ENCODE measurements at regions not wholly inside any gene's neighbourhood (a gene's known extent, or its start where the extent isn't known, plus 50 kb on each side); places are given as distances from the start of the nearest gene placed in this dataset.

GRCh38 chr18:55775972-55776371, 188.0 kb upstream of the TCF4 start:
- TF ChIP-seq CTCF (IDR thresholded peaks at IDR 0.05) (peak in 2 of 3 experiments; percentile 7 to 12), POLR2AphosphoS5 (IDR thresholded peaks at IDR 0.05) (no peak), EP300 (IDR thresholded peaks at IDR 0.05) (no peak)
- intact Hi-C loops (cut with DNase I), result no loop called here
- 46% methylated on average over 2 of the region's 2 CpGs for WGBS
- no peak overlapping the region for H3K4me3 ChIP-seq
- no peak for DNase-seq (ENCODE audit: extremely low spot score)
- H3K27me3 ChIP-seq, result peaks cover 0 to 25% (median 0%) of the 10 kb centered on the region in 4 donors
- H3K27ac ChIP-seq (replicated peaks in 1 of 4), result no peak overlapping the region
- H3K9me3 ChIP-seq, result no peaks in the 10 kb centered on the region
- H3K4me1 ChIP-seq, result peaks cover 0 to 20% (median 18%) of the 10 kb centered on the region in 4 donors
- no peaks in the 10 kb centered on the region for H3K36me3 ChIP-seq

- Histone ChIP-seq H3K36me3 (no peaks in the 10 kb centered on the region), H3K27me3 (peaks cover 0 to 13% (median 0%) of the 10 kb centered on the region in 4 donors), H3K9me3 (no peaks in the 10 kb centered on the region), H3K27ac (replicated peaks in 1 of 4) (no peak overlapping the region), H3K4me3 (no peak overlapping the region), H3K4me1 (peaks cover 0 to 5% (median 5%) of the 10 kb centered on the region in 4 donors)
- WGBS, result 91% methylated on average over 5 of the region's 5 CpGs
- intact Hi-C loops (cut with DNase I), result no loop called here
- TF ChIP-seq CTCF (IDR thresholded peaks at IDR 0.05), result no peak
- TF ChIP-seq EP300 (IDR thresholded peaks at IDR 0.05), result no peak
- no peak for TF ChIP-seq POLR2A (IDR thresholded peaks at IDR 0.05; ENCODE audit: low read depth)
- no peak for TF ChIP-seq POLR2AphosphoS5 (IDR thresholded peaks at IDR 0.05)
- DNase-seq (ENCODE audit: extremely low spot score), result no peak
These were observed 186.5 kb upstream of the TCF4 start for GRCh38 chr18:55774505-55774904.

- WGBS, result 77% methylated on average over 5 of the region's 5 CpGs
- DNase-seq (ENCODE audit: extremely low spot score), result no peak
- intact Hi-C loops (cut with DNase I), result no loop called here
These were observed 180.3 kb upstream of the TCF4 start for GRCh38 chr18:55768255-55768654.

GRCh38 chr18:55764386-55764785, 176.4 kb upstream of the TCF4 start:
- H3K4me3 ChIP-seq, result no peak overlapping the region
- no peak for TF ChIP-seq CTCF (IDR thresholded peaks at IDR 0.05)
- TF ChIP-seq POLR2AphosphoS5 (IDR thresholded peaks at IDR 0.05), result no peak
- no peaks in the 10 kb centered on the region for H3K36me3 ChIP-seq
- peak; percentile 66 for DNase-seq (ENCODE audit: extremely low spot score)
- H3K9me3 ChIP-seq, result no peaks in the 10 kb centered on the region
- no peaks in the 10 kb centered on the region for H3K27me3 ChIP-seq
- 90% methylated on average over 5 of the region's 5 CpGs for WGBS
- H3K27ac ChIP-seq (replicated peaks in 1 of 4), result no peak overlapping the region
- H3K4me1 ChIP-seq, result no peaks in the 10 kb centered on the region
- intact Hi-C loops (cut with DNase I), result no loop called here

More at GRCh38 chr18:55768255-55768654, 180.3 kb upstream of the TCF4 start:
- no peaks in the 10 kb centered on the region for H3K4me1 ChIP-seq
- no peaks in the 10 kb centered on the region for H3K27me3 ChIP-seq
- H3K4me3 ChIP-seq, result no peak overlapping the region
- no peak for TF ChIP-seq CTCF (IDR thresholded peaks at IDR 0.05)
- no peak for TF ChIP-seq EP300 (IDR thresholded peaks at IDR 0.05)
- no peak overlapping the region for H3K27ac ChIP-seq (replicated peaks in 1 of 4)
- H3K36me3 ChIP-seq, result no peaks in the 10 kb centered on the region
- H3K9me3 ChIP-seq, result no peaks in the 10 kb centered on the region

GRCh38 chr18:55763805-55764204, 175.8 kb upstream of the TCF4 start:
- Histone ChIP-seq H3K27ac (replicated peaks in 1 of 4) (no peak overlapping the region), H3K4me3 (no peak overlapping the region), H3K9me3 (no peaks in the 10 kb centered on the region), H3K4me1 (no peaks in the 10 kb centered on the region), H3K36me3 (no peaks in the 10 kb centered on the region), H3K27me3 (no peaks in the 10 kb centered on the region)
- TF ChIP-seq CTCF (IDR thresholded peaks at IDR 0.05), result no peak
- no peak for TF ChIP-seq POLR2AphosphoS5 (IDR thresholded peaks at IDR 0.05)
- TF ChIP-seq POLR2A (IDR thresholded peaks at IDR 0.05; ENCODE audit: low read depth), result no peak
- WGBS, result 71% methylated on average over 4 of the region's 4 CpGs
- intact Hi-C loops (cut with DNase I), result no loop called here
- DNase-seq (ENCODE audit: extremely low spot score), result peak; percentile 60
